ENCODE measurements at regions not wholly inside any gene's neighbourhood (a gene's known extent, or its start where the extent isn't known, plus 50 kb on each side); places are given as distances from the start of the nearest gene placed in this dataset.

DNA sequence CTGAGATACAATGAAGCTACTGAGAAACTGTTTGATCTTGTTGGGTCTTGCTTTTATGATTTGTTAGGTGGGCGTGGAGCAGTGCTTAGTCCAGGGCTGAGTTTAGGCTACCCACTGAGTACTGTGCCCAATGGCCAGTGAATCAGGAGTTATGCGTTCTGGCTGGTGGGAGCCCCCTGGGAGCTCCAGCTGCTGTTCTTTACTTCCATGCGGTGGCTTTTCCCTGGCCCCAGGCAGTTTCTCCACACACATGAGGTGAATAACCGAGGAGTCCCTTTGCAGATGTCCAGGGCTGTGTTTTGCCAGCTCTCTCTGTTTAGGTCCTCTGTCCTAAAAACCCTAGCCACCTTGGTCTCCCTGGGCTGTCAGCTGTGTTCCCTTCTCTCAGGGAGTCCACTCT lies 106.5 kb downstream of the KLF13 start:
- no peak for TF ChIP-seq CTCF (conservative IDR thresholded peaks at IDR 0.05 in 1 of 2, IDR thresholded peaks at IDR 0.05 in 1 of 2; ENCODE audit: low read depth in 1 of 2, low read length in 2 of 2)
- TF ChIP-seq EZH2 (IDR thresholded peaks at IDR 0.05; ENCODE audit: low read length, missing control alignments), result no peak
